Activated CD8-positive, alpha-beta T cell treated with anti-CD3 and anti-CD28 coated beads for 36 hours (primary cell): ENCODE measurements at regions not wholly inside any gene's neighbourhood (a gene's known extent, or its start where the extent isn't known, plus 50 kb on each side); places are given as distances from the start of the nearest gene placed in this dataset.

ENCODE experiments used
- ATAC-seq: fragments of 200-7000 bp; cut with Tn5 transposase; one replicate; pipeline ENCODE4 v1.10.0; 2021; ENCODE audit warnings: mild to moderate bottlenecking, moderate library complexity
- CTCF ChIA-PET: fragments of 350-600 bp; sonication (Branson Sonifier 250); formaldehyde crosslinking; loops from one replicate; lab custom pipeline; 2021; ENCODE audit warnings: antibody characterized with exemption; lab: Charles Lee
- POLR2A ChIA-PET: fragments of 350-600 bp; sonication (Branson Sonifier 250); formaldehyde crosslinking; loops from one replicate; lab custom pipeline; 2021; ENCODE audit warnings: antibody characterized with exemption; lab: Charles Lee
- DNase-seq: peaks from one replicate; pipeline ENCODE4 v3.0.0-alpha.2; 2020
- H3K27ac Mint-ChIP-seq: one replicate; pipeline ENCODE4 v1.8.0; 2021; ENCODE audit warnings: mild to moderate bottlenecking, mixed read lengths
- H3K27me3 Mint-ChIP-seq: one replicate; pipeline ENCODE4 v1.8.0; 2021; ENCODE audit warnings: mixed read lengths
- H3K36me3 Mint-ChIP-seq: one replicate; pipeline ENCODE4 v1.8.0; 2021; ENCODE audit warnings: low read depth, mixed read lengths
- H3K4me1 Mint-ChIP-seq: one replicate; pipeline ENCODE4 v1.8.0; 2021; ENCODE audit warnings: low read depth, mixed read lengths
- H3K4me3 Mint-ChIP-seq: one replicate; pipeline ENCODE4 v1.8.0; 2021; ENCODE audit warnings: mild to moderate bottlenecking, moderate library complexity, mixed read lengths
- H3K9me3 Mint-ChIP-seq: one replicate; pipeline ENCODE4 v1.8.0; 2021; ENCODE audit warnings: mixed read lengths
- CTCF ChIP-seq: fragments of 200-600 bp; IDR thresholded peaks from one replicate; pipeline ENCODE4 v1.8.0; 2022; ENCODE audit warnings: antibody characterized with exemption, mild to moderate bottlenecking
- intact Hi-C: fragments of 100-400 bp; cut with micrococcal nuclease; formaldehyde crosslinking; loops from one replicate; pipeline ENCODE4 v1.10.0; 2022

GRCh38 chr2:180474716-180475115 is 467.6 kb upstream of the CWC22 start:
- intact Hi-C loops: no loop called here
- POLR2A ChIA-PET: no interaction called here
- Mint-ChIP-seq H3K27ac (no peak overlapping the region), H3K9me3 (no peaks in the 10 kb centered on the region), H3K4me1 (no peaks in the 10 kb centered on the region), H3K36me3 (no peaks in the 10 kb centered on the region), H3K27me3 (no peaks in the 10 kb centered on the region), H3K4me3 (no peak overlapping the region)
- no peak for TF ChIP-seq CTCF
- CTCF ChIA-PET: no interaction called here
- ATAC-seq (no peak), DNase-seq (no peak)

DNA sequence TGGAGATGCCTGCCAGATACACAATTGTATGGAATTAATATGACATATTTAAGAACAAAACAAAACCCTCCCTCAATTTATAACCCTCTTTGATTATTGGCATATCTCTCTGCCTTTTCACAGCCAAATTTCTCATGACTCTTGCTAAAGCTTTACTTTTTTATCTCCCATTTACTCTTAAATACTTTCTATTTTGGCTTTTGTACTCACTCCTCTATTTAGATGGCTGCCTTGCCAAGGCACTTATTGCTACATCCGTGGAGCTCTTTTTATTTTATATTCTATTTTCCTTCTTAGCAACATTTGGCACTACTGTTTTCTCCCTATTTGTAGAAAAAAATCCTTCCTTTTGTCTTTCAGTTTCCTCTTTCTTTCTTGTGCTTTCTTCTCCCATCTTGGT is 466.4 kb upstream of the CWC22 start:
- no peak for TF ChIP-seq CTCF
- H3K4me1 Mint-ChIP-seq: no peaks in the 10 kb centered on the region
- ChIA-PET CTCF (no interaction called here), POLR2A (no interaction called here)
- H3K27ac Mint-ChIP-seq: no peak overlapping the region
- H3K9me3 Mint-ChIP-seq: no peaks in the 10 kb centered on the region
- ATAC-seq: no peak
- H3K36me3 Mint-ChIP-seq: no peaks in the 10 kb centered on the region
- intact Hi-C loops: no loop called here
- DNase-seq: no peak
- no peaks in the 10 kb centered on the region for H3K27me3 Mint-ChIP-seq
- H3K4me3 Mint-ChIP-seq: no peak overlapping the region

- Mint-ChIP-seq H3K4me1 (no peaks in the 10 kb centered on the region), H3K36me3 (no peaks in the 10 kb centered on the region), H3K27me3 (no peaks in the 10 kb centered on the region), H3K27ac (no peak overlapping the region), H3K9me3 (no peaks in the 10 kb centered on the region), H3K4me3 (no peak overlapping the region)
- no peak for ATAC-seq
- intact Hi-C loops: no loop called here
- ChIA-PET CTCF (no interaction called here), POLR2A (no interaction called here)
- DNase-seq: no peak
- no peak for TF ChIP-seq CTCF
Measured at GRCh38 chr2:180472133-180472532, 465.0 kb upstream of the CWC22 start.

DNA sequence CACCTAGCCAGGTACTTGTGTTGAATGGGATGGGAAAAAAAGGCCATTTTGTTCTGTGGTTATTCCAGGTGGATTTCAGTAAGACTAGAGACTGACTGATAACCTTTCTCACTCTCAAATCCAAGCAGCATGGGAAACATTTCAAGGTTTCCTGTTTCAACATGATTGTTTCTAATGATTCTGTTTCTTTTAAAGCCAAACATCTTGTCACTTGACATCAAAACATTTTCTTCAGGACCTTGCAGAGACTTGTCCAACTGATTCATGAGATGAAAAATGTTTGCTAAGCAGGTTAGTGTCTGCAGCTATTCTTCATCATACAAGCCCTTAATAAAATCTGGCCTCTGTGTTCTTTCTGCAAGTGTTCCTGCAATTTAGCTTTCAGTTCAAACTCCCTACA is 456.5 kb upstream of the CWC22 start:
- DNase-seq: no peak
- Mint-ChIP-seq H3K27ac (no peak overlapping the region), H3K4me1 (no peaks in the 10 kb centered on the region), H3K9me3 (no peaks in the 10 kb centered on the region), H3K4me3 (no peak overlapping the region), H3K27me3 (no peaks in the 10 kb centered on the region), H3K36me3 (no peaks in the 10 kb centered on the region)
- ChIA-PET POLR2A (no interaction called here), CTCF (no interaction called here)
- intact Hi-C loops: no loop called here
- no peak for ATAC-seq
- no peak for TF ChIP-seq CTCF

DNA sequence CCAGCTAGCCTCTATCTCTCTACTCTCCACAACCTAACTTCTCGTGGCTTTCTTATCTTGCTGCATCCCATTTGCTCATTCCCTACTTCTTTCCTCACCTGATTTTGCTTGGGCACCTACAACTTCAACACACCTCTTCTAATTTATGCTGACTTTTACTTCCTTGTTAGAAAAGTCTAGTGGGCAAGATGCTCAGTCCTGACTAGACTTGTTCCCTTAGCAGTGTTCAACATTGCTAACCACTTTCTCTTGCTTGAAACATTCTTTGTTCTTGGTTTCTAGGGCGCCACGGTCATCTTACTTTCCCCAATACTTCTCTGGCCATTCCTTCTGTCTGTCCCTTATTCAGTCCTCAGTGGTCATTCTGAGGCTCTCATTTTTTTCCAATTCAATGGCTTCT is 454.7 kb upstream of the CWC22 start:
- ChIA-PET POLR2A (no interaction called here), CTCF (interaction anchor here (1.2 kb wide), 1 partner anchor 338 kb away, joined by 4 read pairs; no protein-coding TSS in a partner anchor)
- TF ChIP-seq CTCF: no peak
- H3K36me3 Mint-ChIP-seq: no peaks in the 10 kb centered on the region
- no peaks in the 10 kb centered on the region for H3K4me1 Mint-ChIP-seq
- H3K27ac Mint-ChIP-seq: no peak overlapping the region
- H3K9me3 Mint-ChIP-seq: no peaks in the 10 kb centered on the region
- intact Hi-C loops: no loop called here
- DNase-seq (no peak), ATAC-seq (no peak)
- H3K4me3 Mint-ChIP-seq: no peak overlapping the region
- no peaks in the 10 kb centered on the region for H3K27me3 Mint-ChIP-seq
